ENCODE measurements at regions not wholly inside any gene's neighbourhood (a gene's known extent, or its start where the extent isn't known, plus 50 kb on each side); places are given as distances from the start of the nearest gene placed in this dataset.
"Not testable (repeated sequence)": the region's sequence is repeated elsewhere in the genome, so short reads cannot be mapped to it uniquely, and the experiment has no call there.

DNA sequence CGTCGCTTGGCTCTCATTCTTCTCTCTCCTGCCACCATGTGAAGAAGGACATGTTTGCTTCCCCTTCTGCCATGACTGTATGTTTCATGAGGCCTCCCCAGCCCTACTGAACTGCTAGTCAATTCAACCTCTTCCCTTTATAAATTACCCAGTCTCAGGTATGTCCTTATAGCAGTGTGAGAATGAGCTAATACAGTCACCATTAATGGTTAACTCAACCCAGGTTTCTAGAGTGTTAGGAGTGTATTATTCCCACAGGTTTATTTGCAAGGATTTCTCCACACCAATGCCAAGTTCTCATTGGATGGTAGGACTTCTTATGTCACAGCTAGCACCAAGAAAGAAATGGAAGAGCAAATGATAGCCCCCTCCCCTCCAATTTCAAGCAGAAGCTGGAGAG lies 71.9 kb downstream of the DYNAP start:
- DNase-seq (ENCODE audit: low spot score), result no peak

DNA sequence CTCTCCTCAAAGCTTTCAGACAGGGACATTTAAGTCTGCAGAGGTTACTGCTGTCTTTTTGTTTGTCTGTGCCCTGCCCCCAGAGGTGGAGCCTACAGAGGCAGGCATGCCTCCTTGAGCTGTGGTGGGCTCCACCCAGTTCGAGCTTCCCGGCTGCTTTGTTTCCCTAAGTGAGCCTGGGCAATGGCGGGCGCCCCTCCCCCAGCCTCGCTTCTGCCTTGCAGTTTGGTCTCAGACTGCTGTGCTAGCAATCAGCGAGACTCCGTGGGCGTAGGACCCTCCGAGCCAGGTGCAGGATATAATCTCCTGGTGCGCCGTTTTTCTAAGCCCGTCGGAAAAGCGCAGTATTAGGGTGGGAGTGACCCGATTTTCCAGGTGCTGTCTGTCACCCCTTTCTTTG lies 78.7 kb downstream of the DYNAP start:
- DNase-seq (ENCODE audit: low spot score), result not testable (repeated sequence)

DNA sequence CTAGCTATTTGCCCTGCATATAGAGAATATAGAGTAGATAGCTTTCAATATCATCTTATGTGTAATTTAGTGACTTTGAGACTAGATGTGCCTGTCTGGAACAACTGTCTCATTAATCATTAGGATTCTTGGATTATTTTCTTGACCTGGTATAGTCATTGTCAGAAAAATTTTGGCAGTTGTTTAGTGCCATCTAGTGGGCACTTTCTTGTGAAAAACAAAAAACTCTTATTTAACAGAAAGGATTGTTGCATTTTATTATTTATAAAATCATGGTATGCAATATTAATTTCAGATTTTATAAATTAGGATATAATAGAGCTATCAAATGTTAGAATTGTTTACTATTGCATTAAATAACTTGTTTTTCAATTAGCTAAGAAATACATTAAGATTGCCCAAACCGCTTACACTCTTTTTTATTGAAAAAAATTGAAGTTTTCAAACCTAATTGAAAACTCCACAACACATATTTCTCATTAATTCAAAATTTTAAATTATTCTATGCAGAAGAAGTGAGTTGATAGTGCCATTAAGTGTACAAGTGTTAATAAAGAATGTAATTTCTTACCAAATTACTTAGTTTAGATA lies 80.3 kb downstream of the DYNAP start:
- DNase-seq (ENCODE audit: low spot score), result peak; percentile 36

DNA sequence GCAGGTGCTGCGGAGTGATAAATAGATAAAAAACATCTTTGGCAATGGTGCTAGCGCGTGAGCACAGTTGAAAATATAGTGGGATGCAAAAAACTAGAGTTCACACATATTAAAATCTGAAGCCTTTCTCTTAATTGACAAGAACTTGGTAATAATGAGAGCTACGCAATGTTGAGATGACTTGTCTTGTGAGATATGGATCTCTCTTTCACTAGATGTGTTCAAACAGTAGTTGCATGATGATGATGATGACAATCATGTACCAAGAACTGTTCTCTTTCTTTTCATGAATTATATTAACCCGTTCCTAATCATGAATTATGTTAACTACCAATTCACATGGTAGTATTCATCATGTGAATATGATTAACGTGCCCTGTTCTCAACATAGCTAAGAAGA lies 81.1 kb downstream of the DYNAP start:
- peak; percentile 37 for DNase-seq (ENCODE audit: low spot score)

DNA sequence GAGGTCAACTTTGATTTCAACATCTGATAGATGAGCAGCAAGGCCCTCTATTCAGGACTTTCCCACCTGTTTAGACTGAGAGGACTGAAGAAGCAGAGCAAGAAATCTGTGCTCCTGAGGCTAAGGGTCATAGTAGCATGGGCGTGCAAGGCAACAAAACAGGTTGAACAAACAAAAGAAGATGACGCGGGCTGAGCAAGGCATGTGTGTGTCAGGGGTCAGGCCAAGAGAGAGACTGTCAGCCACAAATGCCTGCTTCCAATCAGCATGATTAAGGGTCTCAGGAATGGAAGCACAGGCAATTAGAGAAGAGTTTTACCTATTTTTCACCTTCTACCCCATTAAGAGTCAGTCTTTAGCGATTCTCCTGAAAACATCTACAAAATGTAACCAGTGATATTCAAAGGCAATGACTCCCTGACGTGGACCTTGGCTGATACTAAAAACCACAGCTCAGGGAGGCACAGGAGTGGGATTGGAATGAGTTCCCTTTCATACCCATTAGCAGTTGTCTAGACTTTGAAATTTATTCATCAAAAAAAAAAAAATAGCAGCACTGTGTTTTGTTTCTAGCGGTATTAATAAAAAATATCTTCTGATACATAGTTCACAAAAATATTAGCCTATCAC lies 81.9 kb downstream of the DYNAP start:
- DNase-seq (ENCODE audit: low spot score), result no peak

DNA sequence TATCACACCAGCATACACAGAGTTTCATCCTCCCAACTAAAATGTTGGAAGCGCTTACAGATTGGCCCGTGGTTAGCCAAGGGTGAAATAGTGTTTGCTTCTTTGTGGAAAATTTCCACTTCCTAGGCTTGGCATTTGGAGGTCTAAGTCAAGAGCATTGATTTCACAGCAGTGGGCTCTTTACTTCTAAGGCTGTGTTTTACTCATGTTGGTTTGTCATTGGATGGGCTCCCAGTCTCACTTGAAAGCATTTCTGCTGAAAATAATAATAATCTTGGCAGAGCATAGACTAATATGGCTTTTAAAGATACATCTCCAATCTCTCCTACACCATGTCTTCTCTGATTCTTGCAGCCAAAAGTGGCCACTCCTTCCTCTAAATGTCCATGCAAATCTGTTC lies 82.9 kb downstream of the DYNAP start:
- DNase-seq (ENCODE audit: low spot score), result no peak

DNA sequence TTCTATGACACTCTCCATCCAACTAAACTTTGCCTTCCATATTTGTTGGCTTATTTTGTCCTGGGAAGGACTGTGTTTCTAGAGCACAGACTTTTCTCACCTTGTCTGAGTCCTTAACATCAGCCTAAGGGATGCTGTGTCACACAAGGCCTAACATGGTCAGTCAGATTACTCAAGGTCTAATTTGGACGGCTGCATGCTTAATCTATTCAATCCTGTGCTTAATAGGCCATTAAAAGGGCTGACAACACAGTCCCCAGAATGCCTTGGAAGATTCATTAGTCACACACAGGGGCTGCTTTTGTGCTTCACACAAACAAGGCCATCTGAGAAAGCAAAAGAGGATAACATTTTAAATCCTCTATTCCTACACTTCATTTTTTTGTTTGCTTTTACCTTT lies 84.0 kb downstream of the DYNAP start:
- no peak for DNase-seq (ENCODE audit: low spot score)

DNA sequence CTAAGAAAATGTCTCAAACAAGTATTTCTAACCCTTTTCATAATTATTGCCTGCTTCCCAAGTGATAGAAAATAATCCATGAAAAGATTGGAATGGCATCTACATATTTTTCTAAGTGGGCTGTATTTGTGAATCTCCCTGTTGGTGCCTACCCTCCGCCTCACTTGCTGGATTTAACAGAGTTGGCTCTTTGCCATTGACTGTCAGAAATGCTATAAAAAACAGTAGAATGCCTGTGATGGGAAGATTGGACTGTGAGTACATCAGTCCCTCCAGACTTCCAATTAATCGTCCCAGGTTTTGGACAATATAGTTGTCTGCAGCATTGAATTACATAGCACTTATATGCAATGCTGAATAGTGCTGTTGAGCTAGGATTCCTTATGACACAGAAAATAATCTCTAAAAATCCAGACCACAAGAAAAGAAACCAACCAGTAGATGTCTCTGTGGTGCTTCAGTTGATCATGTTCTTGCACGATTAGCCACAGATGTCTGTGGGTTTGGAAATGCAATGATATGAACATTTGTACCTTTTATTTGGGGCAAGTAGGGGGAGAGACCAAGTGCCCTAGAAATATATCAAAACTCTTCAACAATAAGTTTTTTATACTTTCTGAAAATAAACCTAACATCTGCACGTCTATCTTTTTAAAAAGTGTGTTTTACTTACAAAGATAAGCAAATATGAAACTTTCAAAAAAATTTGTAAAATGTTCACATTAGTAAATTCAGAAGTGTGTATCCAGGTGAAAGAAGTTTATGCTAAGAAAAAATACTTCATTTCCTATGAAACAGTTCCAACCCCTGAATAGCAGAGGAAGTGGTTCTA lies 88.5 kb downstream of the DYNAP start:
- peak; percentile 44 for DNase-seq (ENCODE audit: low spot score)

DNA sequence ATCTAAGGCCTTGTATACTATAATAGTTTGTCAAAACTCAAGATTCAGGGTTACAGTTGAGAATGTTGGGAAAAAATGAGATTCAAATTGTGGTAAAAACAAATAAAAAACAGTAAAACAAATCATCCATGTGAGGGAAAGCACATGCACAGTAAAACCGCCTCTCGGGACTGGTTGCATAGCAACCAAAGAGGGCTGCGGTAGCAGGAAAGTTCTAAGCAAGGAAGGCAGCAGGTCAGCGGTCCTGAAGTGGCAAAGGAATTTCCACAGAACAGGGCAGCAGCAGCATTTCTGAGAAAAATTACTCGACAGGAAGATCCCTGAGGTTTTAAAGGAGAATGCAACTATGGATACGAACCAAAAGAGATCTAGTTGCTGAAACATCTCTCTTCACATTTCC lies 93.7 kb downstream of the DYNAP start:
- DNase-seq (ENCODE audit: low spot score), result no peak

DNA sequence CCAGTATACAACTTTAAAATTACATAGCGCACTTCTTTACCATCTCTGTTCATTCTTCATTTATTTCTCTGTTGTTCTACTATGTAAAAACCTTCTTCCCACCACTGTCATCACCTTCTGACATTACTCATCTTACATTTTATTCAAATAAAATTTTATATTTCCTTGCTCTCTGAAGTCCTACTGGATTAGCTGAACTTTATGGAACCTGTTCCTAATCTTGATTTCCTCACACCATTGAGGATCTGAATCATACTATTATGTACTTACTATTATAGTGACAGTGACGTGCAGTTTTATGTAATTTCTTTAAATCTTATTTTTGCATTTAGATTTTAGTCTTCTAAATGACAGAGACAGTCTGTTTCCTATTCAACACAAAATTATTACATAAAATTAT lies 98.3 kb downstream of the DYNAP start:
- no peak for DNase-seq (ENCODE audit: low spot score)

DNA sequence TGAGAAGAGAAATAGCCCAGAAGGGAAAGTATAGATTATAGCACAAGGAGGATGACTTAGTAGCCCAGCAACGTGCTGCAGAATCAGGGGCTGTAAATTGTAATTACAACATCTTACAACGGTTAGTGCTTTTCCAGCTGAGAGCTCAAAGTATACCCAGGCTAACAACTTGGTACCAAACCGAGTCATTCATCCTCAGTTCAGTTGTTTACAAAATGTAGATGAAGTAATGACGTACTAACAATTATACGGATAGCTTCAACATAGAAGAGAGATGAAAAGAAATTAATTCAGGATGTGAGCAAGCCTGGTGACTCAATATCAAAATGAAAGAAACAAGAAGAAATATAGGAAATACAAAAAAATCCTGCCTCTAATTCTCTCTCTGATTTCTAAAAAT lies 99.2 kb downstream of the DYNAP start:
- DNase-seq (ENCODE audit: low spot score), result no peak

DNA sequence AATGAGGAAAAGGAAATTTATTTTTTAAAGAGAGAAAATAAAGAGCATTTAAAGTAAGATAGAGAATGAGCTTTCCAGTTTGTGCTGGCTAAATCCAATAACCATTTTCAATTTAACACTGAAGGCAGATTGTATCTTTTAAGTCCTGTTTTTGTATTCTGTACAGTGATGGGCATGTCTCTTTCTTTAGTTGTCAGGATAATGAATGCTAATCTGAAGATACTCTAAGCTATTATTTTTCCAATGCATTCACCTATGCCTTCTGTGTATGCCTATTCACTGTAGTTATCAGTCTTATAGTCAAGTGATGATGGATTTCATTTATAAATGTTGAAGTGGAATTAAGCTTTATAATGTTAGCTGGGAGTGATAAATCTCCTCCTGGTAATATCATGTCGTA lies 101.4 kb downstream of the DYNAP start:
- DNase-seq (ENCODE audit: low spot score), result no peak

DNA sequence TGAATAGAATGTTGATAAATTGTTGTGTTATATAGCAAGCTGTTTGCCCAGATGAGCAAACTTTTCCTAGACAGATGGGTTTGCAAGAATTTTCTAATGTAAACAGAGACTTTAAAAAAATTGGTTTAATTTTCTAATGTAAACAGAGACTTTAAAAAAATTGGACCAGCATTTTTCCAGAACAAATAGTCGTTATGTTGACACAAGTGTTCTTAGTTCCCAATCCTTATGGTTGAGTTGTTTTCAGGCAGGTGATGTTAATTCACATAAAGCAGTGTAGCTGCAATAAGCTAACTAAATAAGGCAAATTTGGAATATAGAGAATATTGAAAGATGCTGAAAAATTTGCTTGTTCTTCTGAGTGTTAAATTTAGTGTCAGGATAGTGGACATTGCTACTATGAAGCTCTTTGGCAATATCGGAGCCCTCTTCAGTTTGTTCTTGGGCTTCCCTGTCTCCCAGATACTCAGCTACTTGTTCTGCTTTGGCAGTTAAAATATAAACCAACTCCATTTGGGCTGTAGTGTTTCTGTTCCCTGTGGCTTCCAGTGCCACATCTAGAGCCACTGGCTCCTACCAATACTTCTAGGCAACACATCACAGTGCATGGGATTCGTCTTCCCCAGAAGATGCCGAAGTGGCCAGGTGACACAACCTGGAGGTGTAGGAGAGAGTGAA lies 105.7 kb downstream of the DYNAP start:
- DNase-seq (ENCODE audit: low spot score), result no peak

DNA sequence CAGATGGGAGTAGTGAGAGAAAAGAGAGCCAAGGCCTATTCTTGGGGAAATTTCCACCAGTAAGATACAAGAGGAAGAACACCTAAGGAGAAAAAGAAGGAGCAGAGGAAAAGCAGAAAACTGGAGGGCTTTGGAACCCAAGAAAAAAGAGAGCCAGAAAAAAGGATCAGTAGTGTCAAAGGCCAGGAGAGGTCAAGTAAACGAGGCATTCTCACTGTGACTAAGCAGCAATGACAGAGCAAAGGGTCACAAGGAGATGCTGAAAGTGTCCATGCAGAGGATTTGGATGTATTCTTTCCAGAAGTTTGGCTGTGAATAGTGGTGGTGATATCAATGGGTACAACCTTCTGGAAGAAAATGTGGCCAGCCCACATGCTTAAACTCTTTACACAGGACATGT lies 109.5 kb downstream of the DYNAP start:
- no peak for DNase-seq (ENCODE audit: low spot score)

DNA sequence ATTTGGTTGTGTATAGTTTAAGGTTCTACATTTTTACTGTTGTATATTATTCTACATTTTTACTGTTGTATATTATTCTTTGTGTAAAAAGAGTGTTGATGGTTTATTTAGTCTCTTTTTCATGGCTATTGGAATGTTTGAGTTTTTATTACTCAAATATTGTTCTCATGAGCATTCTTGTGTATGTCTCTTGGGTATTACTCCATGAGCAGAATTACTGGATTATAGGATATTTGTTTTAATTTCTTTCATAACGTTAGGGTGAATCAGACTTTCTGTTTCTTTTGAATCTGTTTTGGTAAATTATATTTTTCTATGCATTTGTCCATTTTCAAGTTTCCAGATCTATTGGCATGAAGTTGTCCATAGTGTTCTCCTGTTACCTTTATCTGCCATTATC lies 111.6 kb downstream of the DYNAP start:
- no peak for DNase-seq (ENCODE audit: low spot score)

DNA sequence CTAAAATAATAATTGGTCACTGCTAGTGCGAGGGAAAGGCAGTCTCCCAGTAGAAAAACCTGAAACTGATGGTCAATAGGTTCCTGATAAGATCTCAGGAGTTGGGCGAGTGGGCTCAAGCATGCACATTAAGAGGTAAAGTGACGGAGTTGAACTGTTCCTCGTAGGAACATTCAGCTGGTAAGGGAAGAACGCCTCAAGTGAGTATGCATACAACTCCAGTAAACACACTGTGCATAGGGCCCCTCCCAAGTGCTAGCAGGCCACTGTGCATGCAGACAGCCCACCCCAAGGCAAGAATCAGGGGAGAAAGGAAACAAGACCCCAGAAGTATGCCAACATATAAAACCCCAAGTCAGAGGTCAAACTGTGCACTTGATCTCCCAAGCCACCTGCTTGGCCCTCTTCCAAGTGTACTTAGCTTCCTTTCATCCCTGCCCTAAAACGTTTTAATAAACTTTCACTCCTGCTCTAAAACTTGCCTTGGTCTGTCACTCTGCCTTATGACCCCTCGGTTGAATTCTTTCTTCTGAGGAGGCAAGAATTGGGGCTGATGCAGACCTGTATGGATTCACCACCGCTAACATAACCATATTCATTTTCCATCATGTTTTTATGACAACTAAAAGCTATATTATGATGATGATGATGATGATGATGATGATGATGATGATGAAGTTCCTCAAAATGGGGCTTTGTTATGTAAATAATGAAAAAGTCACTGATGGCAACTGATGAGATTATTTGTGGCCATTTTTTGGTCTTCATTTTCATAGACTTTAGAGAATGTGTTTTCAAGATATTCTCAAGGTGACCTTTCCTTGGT lies 118.0 kb upstream of the RAB27B start:
- DNase-seq (ENCODE audit: low spot score), result no peak

DNA sequence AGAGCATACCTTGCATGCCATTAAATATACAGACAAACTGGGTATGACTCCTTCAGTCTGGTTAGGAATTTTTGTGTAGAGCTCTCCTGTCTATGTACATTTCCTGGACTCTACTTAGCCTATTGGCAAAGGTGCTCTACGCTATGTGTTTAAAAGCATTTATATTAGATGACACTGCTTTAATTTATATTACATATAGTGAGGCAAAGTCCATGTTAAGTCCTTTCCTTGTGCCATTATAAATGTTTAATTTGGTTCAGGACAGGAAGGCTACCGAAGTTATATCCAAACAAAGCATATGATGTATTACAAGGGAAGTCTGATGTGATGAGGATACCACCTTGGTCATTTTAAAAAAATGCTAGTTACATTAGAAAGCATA lies 117.4 kb upstream of the RAB27B start:
- DNase-seq (ENCODE audit: low spot score), result no peak

DNA sequence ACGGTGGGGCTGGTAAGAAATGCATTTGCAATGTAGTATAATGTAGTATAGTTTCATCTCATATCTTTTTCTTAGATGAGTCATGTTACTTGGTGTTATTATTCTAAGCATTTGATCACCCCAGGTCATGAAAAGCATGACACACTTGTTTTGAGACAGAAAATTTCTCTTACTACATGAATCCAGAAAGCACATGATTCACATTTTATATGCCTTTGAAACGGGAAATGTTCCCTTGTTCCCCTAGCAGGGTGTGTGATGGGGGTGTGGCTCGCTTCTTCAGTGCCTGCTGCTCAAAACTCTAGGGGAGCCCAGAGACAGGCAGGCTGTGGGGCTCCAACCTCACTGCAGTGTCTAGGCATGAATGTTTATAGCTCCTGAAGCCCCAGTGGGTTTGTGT lies 116.0 kb upstream of the RAB27B start:
- peak; percentile 11 for DNase-seq (ENCODE audit: low spot score)

DNA sequence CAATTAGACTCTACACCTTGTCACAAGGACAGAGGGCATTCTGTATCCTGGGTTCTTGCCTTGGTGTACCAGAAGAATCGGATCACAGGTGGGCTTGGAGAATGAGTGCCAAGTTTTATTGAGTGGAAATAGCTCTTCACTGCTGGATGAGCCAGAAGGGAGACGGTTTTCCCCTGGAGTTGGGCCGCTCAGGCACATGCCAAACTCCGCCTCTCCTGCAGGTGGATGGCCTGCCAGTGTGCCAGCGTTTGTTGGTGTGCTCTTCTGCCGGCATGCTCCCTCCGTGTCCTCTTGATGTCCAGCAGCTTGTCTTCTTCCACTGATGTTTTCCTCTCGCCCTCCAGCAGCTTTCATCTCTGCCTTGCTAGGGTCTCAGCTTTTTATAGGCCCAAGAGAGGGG lies 115.5 kb upstream of the RAB27B start:
- DNase-seq (ENCODE audit: low spot score), result no peak

DNA sequence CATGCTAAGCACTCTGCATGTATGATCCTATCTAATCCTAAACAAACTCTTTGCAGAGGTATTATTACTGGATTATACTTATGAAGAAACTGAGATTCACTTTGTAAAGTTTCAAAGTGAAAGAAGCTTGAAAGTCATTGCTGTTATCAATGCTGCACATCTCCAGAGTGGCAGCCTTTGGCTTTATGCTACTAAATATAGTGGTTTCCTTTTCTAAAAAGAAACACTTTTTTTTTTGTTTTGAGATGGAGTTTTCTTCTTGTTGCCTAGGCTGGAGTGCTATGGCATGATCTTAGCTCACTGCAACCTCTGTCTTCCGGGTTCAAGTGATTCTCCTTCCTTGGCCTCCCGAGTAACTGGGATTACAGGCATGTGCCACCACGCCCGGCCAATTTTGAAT lies 114.9 kb upstream of the RAB27B start:
- DNase-seq (ENCODE audit: low spot score), result peak; percentile 39

DNA sequence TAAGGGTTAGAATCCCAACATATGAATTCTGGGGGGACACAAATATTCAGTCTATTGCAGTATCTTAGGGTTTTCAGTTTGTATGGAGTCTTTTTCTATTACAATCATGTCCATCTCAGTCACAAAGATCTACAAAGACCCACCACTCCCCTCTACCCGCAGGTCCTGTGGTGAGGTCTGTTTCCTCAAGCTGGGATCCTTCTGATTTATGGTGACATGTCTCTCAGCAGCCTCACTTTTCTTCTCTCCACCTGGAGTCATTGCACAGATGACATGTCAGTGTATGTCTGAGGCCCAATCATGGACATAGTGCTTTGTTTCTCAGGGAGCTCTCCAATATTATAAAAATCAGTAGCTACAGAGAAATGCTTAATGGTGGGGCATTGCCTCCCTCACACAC lies 113.4 kb upstream of the RAB27B start:
- DNase-seq (ENCODE audit: low spot score), result no peak

DNA sequence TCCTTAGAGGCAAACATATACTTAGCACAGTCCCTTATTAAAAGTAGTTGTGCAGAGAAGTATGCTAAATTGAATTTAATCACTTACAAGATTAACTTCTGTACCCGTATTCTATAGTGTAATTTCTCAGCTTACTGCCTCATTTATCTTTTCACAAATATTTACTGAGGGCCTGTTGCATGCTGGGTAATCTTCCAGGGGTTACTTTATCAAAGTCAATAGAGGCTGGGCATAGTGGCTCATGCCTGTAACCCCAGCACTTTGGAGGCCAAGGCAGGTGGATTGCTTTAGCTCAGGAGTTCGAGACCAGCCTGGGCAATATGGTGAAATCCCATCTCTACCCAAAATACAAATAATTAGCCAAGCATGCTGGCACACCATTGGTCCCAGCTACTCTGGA lies 111.7 kb upstream of the RAB27B start:
- DNase-seq (ENCODE audit: low spot score), result no peak

All from activated CD4-positive, alpha-beta T cell treated with anti-CD3 and anti-CD28 coated beads, Interleukin-2, Interleukin-4, amounts not matched to agents 100 ng/mL and 50 ng/mL, durations not matched to agents 16 hours and 8 hours (primary cell).